Epithelial cell of esophagus (primary cell): ENCODE measurements at regions not wholly inside any gene's neighbourhood (a gene's known extent, or its start where the extent isn't known, plus 50 kb on each side); places are given as distances from the start of the nearest gene placed in this dataset.

Experiments used
- DNase-seq: peaks from one replicate; pipeline ENCODE4 v3.0.0; 2010; ENCODE audit warnings: low read depth
- H3K4me3 ChIP-seq: 2 replicates; pipeline ENCODE4 v1.5.1; 2011; ENCODE audit warnings: mild to moderate bottlenecking, low read length, control low read depth
- CTCF ChIP-seq: IDR thresholded peaks from 2 replicates; pipeline ENCODE4 v1.5.1; 2011; ENCODE audit warnings: low read depth, mild to moderate bottlenecking, low read length, control low read depth, inconsistent platforms; ENCODE audit not compliant: insufficient read depth; ENCODE audit errors: missing control alignments

GRCh38 chr15:83362706-83363105, 78.2 kb upstream of the BNC1 start:
- TF ChIP-seq CTCF: no peak
- H3K4me3 ChIP-seq: no peak overlapping the region
- no peak for DNase-seq

GRCh38 chr15:83364501-83364900, 80.0 kb upstream of the BNC1 start:
- no peak overlapping the region for H3K4me3 ChIP-seq
- DNase-seq: peak; percentile 21
- TF ChIP-seq CTCF: no peak

GRCh38 chr15:83365370-83365938, 81.0 kb upstream of the BNC1 start:
- H3K4me3 ChIP-seq: peak overlapping the region; percentile 35
- peak; percentile 88 for DNase-seq

GRCh38 chr15:83372434-83372891, 74.7 kb upstream of the SH3GL3 start:
- peak; percentile 22 for DNase-seq
- TF ChIP-seq CTCF: no peak
- H3K4me3 ChIP-seq: no peak overlapping the region

More at GRCh38 chr15:83365370-83365938, 81.0 kb upstream of the BNC1 start:
- TF ChIP-seq CTCF: no peak

- H3K4me3 ChIP-seq: peak overlapping the region; percentile 25
- peak; percentile 93 for DNase-seq
- TF ChIP-seq CTCF: peak; percentile 15
These were observed 68.1 kb upstream of the SH3GL3 start for GRCh38 chr15:83378921-83379578.

GRCh38 chr15:83379579-83379959, 67.6 kb upstream of the SH3GL3 start:
- peak overlapping the region; percentile 25 for H3K4me3 ChIP-seq
- peak; percentile 95 for DNase-seq
- no peak for TF ChIP-seq CTCF

GRCh38 chr15:83380059-83380458, 67.1 kb upstream of the SH3GL3 start:
- peak; percentile 79 for DNase-seq
- no peak overlapping the region for H3K4me3 ChIP-seq
- TF ChIP-seq CTCF: no peak
